22Rv1 (cell line): ENCODE measurements at regions not wholly inside any gene's neighbourhood (a gene's known extent, or its start where the extent isn't known, plus 50 kb on each side); places are given as distances from the start of the nearest gene placed in this dataset.

Source experiments
- ZFX ChIP-seq: fragments of 450-650 bp; IDR thresholded peaks from 2 replicates; pipeline ENCODE4 v1.6.1; 2017; ENCODE audit warnings: antibody characterized with exemption, borderline replicate concordance
- TF ChIP-seq, protein P1 (sequence below): fragments of 450-650 bp; IDR thresholded peaks from 2 replicates; pipeline ENCODE4 v1.5.1; 2017; ENCODE audit warnings: mild to moderate bottlenecking

DNA sequence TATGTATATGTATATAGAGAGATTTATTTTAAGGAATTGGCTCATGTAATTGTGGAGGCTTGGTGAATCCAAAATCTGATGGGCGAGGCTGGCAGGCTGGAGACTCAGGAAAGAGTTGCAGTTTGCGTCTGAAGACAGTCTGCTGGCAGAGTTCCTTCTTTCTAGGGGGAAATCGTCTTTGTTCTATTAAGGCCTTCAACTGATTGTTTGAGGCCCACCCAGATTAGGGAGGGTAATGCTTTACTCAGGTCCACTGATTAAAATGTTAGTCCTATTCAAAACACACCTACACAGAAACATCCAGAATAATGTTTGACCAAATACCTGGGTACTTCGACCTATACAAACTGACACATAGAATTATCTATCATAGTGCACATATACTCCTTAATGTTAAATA, 149.5 kb downstream of the NAA11 start:
- TF ChIP-seq, protein P1, sequence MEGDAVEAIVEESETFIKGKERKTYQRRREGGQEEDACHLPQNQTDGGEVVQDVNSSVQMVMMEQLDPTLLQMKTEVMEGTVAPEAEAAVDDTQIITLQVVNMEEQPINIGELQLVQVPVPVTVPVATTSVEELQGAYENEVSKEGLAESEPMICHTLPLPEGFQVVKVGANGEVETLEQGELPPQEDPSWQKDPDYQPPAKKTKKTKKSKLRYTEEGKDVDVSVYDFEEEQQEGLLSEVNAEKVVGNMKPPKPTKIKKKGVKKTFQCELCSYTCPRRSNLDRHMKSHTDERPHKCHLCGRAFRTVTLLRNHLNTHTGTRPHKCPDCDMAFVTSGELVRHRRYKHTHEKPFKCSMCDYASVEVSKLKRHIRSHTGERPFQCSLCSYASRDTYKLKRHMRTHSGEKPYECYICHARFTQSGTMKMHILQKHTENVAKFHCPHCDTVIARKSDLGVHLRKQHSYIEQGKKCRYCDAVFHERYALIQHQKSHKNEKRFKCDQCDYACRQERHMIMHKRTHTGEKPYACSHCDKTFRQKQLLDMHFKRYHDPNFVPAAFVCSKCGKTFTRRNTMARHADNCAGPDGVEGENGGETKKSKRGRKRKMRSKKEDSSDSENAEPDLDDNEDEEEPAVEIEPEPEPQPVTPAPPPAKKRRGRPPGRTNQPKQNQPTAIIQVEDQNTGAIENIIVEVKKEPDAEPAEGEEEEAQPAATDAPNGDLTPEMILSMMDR: no peak
- no peak for TF ChIP-seq ZFX
